GM18907 (cell line): ENCODE measurements at regions not wholly inside any gene's neighbourhood (a gene's known extent, or its start where the extent isn't known, plus 50 kb on each side); places are given as distances from the start of the nearest gene placed in this dataset.

Experiments
- ATAC-seq: cut with Tn5 transposase; IDR thresholded peaks from one replicate; pipeline ENCODE4 v1.9.1; 2021; ENCODE audit warnings: mild to moderate bottlenecking, moderate library complexity; ENCODE audit not compliant: unreplicated experiment

DNA sequence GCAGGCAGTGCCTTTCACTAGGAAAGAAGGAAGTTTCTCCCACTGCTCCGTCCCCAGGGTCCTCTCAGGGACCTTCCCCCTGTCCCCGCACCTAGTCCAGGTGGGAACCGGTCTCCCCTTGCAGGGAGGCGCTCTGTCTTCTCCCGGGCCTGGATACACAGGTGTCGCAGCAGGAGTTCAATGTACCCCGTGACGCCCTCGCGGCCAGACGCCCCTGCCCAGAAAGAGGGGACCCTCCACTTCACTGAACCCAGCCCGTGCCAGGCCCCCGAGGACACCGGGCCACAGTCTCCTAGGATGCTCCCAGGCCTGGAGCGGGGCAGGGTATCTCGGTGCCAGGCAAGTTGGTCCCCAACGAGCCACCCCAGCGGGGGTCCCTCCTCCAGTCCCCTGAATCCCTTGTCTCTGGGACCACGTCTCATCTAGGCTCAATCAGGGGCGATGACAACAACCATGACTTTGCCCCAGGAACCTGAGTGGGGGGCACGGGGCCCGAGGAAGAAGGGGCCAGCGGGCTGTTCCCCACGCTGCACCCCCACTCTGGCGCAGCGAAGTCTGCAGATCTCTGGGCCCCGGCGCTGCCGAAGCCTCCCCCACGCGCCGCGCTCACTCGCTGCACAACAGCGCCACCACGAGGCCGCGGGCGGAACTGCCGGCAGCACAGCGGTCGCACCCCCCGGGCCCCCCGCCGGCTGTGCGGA lies 103.0 kb downstream of the EDN3 start:
- ATAC-seq: no peak

DNA sequence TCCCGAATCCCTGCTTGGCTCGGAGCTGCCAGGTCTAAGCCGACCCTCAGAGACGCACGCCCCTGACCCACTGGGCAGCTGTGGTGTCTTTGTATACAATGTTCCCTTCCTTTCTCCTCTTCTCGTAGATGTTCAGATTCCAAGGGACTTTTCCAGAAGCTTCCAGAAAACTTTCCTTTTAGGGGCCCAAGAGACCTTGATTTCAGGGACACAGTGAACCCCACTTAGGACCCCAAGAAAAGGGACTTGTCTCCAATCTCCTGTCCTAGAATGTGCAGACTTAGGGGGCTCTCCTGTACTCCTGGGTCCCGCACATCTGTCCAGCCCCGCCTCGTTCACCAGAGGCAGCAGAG lies 103.5 kb downstream of the EDN3 start:
- ATAC-seq: no peak

DNA sequence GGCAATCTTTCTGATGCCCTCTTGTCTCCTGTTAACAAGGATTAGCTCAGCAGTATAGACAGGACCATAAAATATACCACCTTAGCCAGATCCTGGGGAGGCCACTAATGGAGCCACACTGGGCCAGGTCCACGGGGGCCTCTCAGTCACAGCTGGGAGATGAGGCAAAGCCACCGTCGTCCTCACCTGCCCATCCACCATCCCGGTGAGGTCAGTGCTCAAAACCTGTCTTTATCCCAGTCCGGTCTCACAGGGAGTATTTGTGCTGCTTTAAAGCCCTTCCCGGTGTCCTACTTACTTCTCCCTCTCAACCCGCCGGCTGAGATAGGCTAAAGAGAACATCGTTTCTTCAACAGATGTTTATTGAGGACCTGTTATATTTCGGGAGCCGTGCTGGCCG lies 104.3 kb downstream of the EDN3 start:
- ATAC-seq: no peak

DNA sequence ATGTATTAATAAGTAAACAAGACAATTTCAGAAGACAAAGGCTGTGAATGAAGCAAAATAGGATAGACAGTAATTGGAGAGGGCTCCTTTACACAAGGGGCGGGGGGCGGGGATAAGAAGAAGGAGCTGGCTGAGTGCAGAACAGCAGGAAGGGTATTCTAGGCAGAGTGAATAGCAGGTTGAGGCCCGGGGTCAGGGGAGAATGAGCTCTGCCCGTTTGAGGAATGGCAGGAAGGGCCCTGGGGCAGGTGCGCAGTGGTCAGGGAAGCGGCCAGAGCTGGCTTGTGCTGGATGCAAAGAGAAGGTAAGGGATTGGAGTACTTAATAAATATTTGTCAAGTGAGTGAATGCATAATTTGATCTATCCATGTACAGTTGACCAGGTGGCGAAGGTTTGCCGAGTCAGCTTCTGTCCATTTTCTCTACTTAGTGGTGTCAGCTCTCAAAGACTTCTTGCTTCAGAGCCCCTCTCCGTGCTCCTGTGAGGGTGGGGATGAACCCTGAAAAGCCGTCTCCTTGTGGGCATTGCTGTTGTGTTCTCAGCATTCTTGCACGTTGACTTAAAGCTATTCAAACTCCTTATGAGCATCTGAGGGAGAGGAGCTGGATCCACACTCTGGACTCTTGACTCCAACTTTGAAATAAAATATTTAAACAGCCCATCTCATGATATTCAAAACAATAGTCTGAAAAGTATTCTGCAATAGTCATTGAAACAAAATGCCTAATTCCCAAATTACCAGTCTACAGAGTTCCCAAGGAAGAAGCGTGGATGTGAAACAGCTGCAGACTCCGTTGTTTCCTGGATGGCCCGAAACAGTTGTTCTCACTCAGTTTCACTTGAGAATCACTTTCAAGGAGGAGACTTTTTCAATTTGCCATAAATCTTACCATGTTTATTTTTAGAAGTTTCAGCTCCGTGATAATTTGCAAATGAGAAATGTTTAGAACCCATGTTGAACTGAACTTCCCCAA lies 105.1 kb downstream of the EDN3 start:
- ATAC-seq: no peak

DNA sequence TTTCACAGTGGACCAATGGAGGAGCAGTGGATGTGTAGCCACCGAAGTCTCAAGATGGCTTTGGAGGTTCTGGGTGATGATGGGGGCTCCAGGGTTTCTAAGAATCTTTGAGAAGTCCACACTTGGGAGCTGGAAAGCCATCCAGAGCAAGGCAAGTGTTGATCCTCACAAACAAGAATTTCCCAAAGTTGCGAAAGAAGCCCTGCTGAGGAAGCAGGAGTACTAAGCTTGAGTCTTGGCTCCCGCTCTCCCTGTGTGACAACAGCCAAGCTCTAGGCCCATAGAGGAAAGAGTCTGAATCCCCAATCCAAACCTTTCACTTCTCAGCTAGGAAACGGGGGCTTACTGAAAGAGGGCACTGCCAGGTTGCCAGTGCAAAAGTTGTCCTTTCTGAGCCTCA lies 106.0 kb downstream of the EDN3 start:
- no peak for ATAC-seq

DNA sequence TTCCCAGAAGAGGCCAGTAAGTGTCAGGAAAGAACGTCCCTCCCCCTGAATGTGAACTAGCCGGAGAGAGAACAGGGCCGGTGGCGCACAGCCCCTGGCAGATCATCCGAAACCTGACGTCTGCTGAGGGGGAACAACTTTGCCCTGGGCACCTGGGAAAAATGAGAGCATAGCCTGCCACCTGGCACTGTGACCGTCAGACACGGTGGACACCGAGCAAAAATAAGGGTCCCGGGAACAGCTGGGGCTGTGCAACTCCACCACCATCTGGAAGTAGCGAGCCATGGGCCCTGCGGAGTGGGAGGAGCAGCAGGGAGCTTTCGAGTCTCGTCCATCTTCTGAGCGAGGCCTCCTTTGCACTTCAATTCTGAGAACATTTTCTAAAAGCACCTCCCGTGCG lies 110.8 kb downstream of the EDN3 start:
- no peak for ATAC-seq

DNA sequence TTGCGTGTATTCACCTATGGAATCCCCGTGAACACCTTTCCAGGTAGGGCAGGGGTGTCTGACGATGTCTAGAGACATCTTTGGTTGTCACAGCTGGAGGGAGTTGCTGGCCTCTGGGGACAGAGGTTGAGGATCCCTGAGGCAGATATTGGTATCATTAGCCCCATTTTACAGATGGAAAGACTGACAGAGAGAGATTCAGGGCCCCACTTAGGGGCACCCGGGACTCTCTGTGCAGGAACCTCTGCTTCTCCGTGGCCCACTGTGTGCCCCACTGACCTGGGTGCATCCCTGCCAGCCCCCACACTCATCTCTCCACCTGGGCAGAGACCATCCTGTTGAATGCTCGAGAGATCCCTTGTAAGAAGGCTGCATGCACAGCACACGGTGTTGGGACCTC lies 111.2 kb downstream of the EDN3 start:
- ATAC-seq: no peak

DNA sequence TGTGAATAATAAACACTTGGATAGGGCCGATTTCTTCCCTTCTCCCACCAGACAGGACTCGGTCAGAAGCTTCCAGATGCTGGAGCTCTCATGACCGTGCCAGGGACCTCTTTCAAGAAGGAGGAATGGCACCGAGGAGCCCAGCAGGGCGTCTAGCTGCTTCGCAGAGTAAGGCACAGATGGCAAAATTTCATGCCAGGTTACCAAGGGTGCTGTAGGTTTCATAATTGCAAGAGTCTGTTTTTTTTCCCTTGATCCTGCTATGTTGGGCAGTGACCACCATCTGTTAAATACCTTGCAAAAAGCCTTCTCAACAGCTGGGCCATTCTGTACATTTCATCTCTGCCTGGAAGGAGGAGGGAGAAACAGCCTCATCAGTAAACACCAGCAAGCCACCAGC lies 111.8 kb downstream of the EDN3 start:
- ATAC-seq: no peak

DNA sequence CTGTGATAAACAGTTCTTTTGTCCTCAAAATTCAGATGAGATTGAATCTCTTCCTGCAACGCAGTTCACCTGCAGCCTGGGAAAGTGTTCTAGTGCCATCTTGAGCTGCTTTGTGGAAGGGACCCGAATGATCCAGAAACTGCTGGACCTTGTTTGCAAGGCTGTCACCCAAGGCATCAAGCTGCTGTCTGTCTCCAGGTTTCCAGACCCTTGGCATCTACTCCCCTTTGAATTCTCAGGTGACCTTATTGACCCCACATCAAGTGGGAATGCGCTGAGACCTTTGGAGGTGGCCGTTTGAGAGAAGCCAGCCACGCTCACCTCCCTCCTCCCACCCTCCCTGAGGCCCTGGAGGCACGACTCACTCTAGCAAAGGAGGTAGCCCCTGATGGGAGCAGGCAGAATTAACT lies 112.5 kb downstream of the EDN3 start:
- no peak for ATAC-seq

DNA sequence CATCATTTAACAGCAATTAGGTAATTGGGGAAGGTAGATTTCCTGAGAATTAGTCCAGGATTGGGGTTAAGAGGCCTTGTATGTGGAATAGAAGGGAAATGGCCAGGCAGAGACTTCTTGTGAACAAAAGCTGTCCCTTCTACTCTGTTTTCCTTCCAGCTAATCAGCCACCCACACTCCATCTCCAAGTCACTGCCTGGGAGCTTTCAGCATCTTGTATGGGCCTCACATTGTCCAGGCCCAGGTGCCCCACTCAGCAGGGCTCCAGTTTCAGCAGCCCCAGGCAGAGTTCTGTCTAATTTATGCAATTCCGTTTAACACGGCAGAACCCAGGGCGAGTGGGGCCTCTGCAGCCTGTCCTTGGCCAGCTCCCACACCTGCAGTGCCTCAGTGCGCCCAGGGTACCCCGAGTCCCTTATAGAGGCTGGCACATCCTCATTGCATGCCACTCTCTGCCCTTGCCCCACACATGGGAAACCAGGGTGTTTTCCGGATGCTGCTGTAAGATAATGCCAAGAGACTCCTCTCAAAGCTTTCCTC lies 113.0 kb downstream of the EDN3 start:
- ATAC-seq: no peak

DNA sequence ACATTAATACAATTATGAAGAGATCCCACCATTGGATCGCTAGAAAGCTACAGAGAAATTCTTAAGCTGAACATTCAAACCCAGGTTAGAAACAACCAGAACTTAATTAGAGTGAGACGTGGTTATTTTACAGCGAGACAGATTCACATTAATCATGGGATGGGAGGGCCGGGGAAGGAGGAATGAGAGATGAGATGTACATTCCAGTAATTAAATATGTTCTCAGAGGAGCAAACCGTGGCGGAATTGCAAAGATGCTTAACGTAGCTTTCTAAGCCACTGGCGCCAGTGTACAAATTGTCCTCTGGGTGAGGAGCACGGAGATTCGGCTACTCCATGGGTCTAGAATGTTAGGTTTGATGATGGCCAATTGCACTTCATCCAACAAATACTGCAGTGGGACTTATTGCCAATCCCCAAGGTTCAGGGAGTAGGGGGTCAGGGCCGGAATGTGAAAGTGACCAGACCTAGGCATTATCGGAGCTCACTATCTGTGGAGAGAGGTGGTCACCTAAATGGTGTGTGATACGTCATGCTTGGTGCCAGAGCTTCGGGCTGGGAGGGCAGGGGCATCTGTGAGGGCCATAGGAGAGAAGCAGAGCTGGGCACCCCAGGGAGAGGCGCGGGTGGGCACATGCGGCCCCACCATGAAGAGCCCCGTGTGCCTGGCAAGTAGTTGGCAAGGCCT lies 114.7 kb downstream of the EDN3 start:
- ATAC-seq: no peak

DNA sequence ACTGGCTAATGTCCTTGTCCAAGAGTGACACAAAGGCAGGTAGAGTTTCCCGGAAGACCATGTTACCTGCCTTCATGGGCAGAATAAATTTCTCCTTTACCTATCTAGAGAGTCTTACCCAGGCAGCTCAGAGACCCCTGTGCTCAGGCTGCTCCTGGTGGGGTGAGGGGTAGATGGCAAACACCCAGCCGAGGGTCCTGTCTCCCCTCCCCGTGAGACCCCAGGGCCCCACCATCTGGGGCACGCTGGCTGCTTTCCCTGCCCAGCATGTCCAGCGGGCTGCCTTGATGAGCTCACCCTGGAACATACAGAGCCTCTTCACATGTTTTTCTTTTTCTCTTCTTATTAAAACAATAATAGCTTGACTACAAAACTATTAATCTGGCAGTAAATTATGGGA lies 116.5 kb downstream of the EDN3 start:
- ATAC-seq: no peak

DNA sequence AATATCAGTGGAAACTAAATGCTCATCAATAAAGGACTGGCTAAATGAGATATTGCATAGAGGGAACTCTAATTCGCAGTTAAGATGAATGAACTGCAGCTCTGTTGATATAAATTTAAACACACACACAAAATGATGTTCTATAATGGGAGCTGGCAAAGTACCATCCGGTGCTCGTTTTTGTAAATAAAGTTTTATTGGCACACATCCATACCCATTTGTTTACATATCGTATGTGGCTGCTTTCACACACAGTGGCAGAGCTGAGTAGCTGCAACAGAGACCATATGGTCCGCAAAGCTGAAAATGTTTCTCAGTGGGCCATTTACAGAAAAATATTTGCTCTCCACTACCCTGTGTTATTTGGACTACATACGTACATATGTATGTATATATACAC lies 120.7 kb downstream of the EDN3 start:
- ATAC-seq: no peak

DNA sequence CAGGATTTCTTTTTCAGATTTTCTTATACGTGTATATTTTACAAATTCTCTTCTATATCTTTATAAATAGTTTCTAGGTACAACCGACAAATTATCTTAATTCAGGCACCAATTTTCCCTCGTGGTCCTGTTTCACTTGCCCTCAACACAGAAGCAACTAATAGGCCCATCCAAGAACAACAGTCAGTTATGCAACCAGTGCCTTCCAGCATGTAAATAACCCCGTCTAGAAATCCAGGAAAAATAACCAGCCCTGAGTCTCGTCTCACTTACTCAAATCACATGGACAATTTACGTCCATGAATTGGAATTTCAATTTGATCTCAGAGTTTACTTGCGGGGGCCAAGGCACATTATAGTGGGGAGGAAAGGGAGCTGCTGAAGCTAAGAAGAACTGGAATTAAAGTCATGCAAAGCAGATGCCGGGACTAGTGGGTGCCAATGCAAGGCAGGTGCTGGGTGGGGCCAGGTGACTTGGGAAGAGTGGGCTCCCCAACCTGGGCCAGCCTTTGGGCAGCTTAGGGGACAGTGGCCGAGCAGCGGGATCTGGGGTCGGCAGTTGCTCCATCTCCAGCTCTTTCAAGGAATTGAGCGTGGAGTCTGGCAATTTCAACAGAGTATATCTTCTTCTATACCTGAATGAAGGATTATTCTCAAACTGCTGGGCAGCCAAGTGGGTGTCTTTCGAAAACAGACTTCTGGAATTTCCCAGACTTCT lies 121.7 kb downstream of the EDN3 start:
- ATAC-seq: no peak

DNA sequence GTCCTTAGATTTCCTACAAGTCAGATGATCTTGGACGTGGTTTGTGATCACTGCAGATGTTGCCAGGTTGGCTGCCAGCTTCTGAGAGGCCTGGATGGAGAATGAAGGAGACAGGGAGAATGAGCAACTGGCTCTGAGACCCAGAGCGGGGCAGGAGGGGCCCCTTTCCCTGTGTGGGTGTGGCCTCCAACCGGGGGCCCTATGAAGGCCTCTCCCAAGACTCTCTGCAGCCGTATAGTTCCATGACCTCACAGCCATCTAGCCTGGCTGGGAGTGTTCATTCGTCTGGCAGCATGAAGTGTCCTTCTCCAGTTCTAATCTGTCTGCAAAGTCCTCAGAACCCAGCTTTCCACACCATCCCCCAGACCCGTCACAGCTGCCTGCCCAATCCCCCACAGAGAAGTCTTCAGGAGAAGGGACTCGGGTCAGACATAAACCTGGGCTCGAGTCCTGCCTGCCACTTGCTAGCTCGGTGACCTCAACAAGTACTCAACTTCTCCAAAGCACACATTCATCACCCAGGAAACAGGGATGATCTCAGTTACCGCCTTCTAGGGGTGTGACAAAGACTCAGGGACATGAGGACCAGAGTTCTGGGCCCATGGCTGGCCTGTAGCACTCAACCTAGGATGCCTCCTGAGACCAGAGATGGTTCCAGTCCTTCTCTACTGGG lies 122.6 kb downstream of the EDN3 start:
- ATAC-seq: no peak

DNA sequence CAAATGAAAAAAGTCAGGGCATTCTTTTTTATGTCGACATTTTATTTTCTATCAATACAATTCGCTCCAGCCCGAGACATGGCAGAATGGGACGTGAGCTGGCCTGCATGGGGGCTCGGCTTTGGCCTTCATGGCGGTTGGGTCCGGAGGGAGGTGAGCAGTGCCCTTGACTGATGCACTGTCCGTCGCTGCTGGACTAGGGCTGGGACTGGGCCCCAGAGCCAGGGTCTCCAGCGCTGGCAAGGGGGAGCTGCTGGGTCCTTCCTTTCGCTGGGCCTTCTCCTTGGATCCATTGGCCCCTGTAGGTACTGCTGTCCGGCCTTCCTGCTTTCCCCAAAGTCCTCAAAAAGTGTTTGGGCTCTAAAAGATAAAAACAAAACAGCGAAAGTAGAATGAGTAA lies 124.6 kb downstream of the EDN3 start:
- no peak for ATAC-seq

DNA sequence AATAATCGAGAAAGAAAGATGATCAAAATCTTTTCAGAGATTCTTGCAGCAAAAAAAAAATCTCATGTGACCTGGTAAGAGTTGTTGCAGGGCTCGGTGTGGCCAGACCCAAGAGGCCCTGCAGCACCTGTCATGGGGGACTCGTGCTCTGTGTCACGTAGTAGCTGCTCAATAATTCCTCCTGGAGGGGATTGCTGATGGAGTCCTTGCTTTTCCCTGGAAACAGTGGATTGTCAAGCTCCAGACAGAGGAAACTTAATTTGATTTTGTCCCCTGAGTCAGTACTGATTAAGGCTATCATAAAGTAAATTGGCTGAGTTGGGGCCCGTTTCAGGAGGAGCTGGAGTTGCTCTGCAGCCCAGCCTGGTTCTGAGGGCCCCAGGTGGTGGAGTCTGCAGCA lies 125.2 kb downstream of the EDN3 start:
- ATAC-seq: no peak

DNA sequence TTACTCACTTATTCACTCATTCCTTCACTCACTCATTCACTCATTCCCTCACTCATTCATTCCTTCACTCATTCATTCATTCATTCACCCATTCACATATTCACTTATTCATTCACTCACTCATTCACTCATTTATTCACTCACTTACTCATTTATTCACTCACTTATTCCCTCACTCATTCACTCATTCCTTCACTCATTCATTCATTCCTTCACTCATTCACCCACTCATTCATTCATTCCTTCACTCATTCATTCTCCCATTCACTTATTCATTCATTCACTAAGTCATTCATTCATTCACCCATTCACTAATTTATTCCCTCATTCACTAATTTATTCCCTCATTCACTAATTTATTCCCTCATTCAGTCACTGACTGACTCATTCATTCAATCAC lies 127.6 kb downstream of the EDN3 start:
- no peak for ATAC-seq

DNA sequence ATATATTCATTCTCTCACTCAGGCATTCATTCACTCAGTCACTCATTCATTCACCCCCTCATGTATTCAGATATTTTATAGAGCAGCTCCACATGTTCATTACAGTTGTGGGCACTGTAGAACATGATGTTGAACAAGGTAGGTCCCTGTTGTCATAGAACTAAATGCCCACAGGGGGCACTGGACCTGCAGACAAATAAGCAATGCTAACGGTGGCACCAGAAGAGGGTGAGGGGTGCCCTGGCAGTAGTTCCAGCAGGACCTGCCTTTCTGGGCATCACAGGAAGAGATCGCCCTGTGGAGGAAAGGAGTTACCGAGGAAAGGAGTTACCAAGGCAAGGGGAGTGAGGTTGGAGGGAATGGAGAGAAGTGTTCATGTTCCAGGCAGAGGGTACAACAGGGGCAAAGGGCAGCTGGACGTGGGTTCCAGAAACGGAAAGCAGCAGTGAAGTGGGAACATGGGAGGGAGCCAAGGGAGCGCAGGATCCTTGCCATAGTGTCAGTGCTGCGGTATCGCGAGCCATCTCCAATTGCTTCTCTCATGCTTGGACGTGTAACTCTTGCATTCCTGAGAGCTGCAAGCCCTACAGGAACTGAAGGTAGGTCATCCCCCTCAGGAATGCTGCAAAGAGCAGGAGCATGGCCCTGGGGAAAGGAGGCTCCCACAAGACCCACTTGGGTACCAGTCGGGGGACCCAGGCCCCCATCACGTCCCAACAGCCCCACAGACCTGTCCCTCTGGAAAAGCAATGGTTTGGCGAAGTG lies 128.2 kb downstream of the EDN3 start:
- ATAC-seq: no peak

DNA sequence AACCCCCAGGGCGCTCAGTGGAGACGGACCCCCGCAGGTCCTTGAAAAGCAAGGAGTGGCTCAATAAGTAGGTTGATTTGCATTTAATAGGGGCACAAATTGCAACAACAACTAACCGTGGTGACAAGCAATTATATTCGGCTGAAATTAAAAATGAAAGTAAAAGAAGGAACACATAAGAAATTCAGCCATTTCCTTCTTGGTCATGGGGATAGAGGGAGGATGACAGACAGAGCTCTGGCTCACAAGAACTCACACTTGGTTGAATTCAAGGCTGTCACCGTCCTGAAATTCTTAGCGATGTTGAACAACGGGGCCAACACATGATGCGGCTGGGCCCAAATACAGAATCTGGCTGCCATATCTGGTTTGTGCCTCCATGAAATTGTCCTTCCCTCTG lies 129.0 kb downstream of the EDN3 start:
- ATAC-seq: no peak
